ENCODE measurements at regions not wholly inside any gene's neighbourhood (a gene's known extent, or its start where the extent isn't known, plus 50 kb on each side); places are given as distances from the start of the nearest gene placed in this dataset.
"Not testable (repeated sequence)": the region's sequence is repeated elsewhere in the genome, so short reads cannot be mapped to it uniquely, and the experiment has no call there.

GRCh38 chr2:33712674-33713073, 113.6 kb upstream of the FAM98A start:
- no peak for DNase-seq

GRCh38 chr2:33709951-33710350, 110.9 kb upstream of the FAM98A start:
- DNase-seq: no peak

GRCh38 chr2:33707312-33707711, 108.2 kb upstream of the FAM98A start:
- no peak for DNase-seq

GRCh38 chr2:33706410-33706809, 107.3 kb upstream of the FAM98A start:
- DNase-seq: no peak

GRCh38 chr2:33704406-33704855, 105.3 kb upstream of the FAM98A start:
- no peak for DNase-seq

GRCh38 chr2:33696234-33696633, 97.1 kb upstream of the FAM98A start:
- no peak for DNase-seq

- DNase-seq: no peak
These were observed 95.8 kb upstream of the FAM98A start for GRCh38 chr2:33694904-33695303.

GRCh38 chr2:33690686-33691085, 91.6 kb upstream of the FAM98A start:
- DNase-seq: not testable (repeated sequence)

GRCh38 chr2:33681364-33681757, 82.3 kb upstream of the FAM98A start:
- no peak for DNase-seq

- DNase-seq: no peak
These were observed 81.7 kb upstream of the FAM98A start for GRCh38 chr2:33680644-33681363.

GRCh38 chr2:33678436-33678835, 79.3 kb upstream of the FAM98A start:
- DNase-seq: no peak

- no peak for DNase-seq
These were observed 74.8 kb upstream of the FAM98A start for GRCh38 chr2:33673937-33674336.

GRCh38 chr2:33672896-33673295, 73.8 kb upstream of the FAM98A start:
- no peak for DNase-seq

GRCh38 chr2:33672389-33672788, 73.3 kb upstream of the FAM98A start:
- no peak for DNase-seq

GRCh38 chr2:33671198-33671597, 72.1 kb upstream of the FAM98A start:
- DNase-seq: no peak

- no peak for DNase-seq
These were observed 71.4 kb upstream of the FAM98A start for GRCh38 chr2:33670392-33670937.

GRCh38 chr2:33666879-33667278, 67.8 kb upstream of the FAM98A start:
- no peak for DNase-seq

- DNase-seq: no peak
These were observed 65.9 kb upstream of the FAM98A start for GRCh38 chr2:33665039-33665438.

- no peak for DNase-seq
These were observed 61.5 kb upstream of the FAM98A start for GRCh38 chr2:33660416-33661123.

- DNase-seq: no peak
These were observed 56.7 kb upstream of the FAM98A start for GRCh38 chr2:33655626-33656320.

- no peak for DNase-seq
These were observed 53.7 kb upstream of the FAM98A start for GRCh38 chr2:33652830-33653229.

GRCh38 chr2:33650171-33650570, 51.1 kb upstream of the FAM98A start:
- no peak for DNase-seq
